ENCODE measurements at regions not wholly inside any gene's neighbourhood (a gene's known extent, or its start where the extent isn't known, plus 50 kb on each side); places are given as distances from the start of the nearest gene placed in this dataset.

- WGBS (ENCODE audit: missing lambda C conversion rate) = 57% methylated on average over 3 of the region's 3 CpGs
- no peaks in the 10 kb centered on the region for H3K4me1 ChIP-seq
- no peak overlapping the region for H3K4me2 ChIP-seq
- H3K27ac ChIP-seq = no peak overlapping the region
- ChIA-PET CTCF (no interaction called here), POLR2A (no interaction called here)
- DNase-seq (ENCODE audit: low read depth in 1 of 2, low spot score in 1 of 2) = no peak
- H3K9me3 ChIP-seq = no peaks in the 10 kb centered on the region
- ATAC-seq = no peak
- TF ChIP-seq CEBPB (IDR thresholded peaks at IDR 0.05) = no peak
- no peak for TF ChIP-seq RNF2 (IDR thresholded peaks at IDR 0.05; ENCODE audit: borderline replicate concordance, low read depth)
- TF ChIP-seq JUNB (IDR thresholded peaks at IDR 0.05) = no peak
- no peak for TF ChIP-seq ATOH8 (CRISPR knock-in tag; IDR thresholded peaks at IDR 0.05; ENCODE audit: low read depth)
- no peak overlapping the region for H3K4me3 ChIP-seq
- no peak for FAIRE-seq
Measured at GRCh38 chr2:175462246-175462645, 280.7 kb upstream of the ATP5MC3 start.

GRCh38 chr2:175461839-175462238 lies 280.3 kb upstream of the ATP5MC3 start:
- no peaks in the 10 kb centered on the region for H3K4me1 ChIP-seq
- no peak for DNase-seq (ENCODE audit: low read depth in 1 of 2, low spot score in 1 of 2)
- ChIA-PET POLR2A (no interaction called here), CTCF (no interaction called here)
- no peak overlapping the region for H3K27ac ChIP-seq
- TF ChIP-seq PHF8 (IDR thresholded peaks at IDR 0.05; ENCODE audit: borderline replicate concordance, low read depth) = no peak
- no peak for TF ChIP-seq PBX3 (IDR thresholded peaks at IDR 0.05)
- no peak for TF ChIP-seq NPAS2 (CRISPR knock-in tag; IDR thresholded peaks at IDR 0.05; ENCODE audit: borderline replicate concordance)
- TF ChIP-seq CTCF (IDR thresholded peaks at IDR 0.05) = no peak
- TF ChIP-seq CHD4 (IDR thresholded peaks at IDR 0.05; ENCODE audit: borderline replicate concordance) = no peak
- TF ChIP-seq RNF2 (IDR thresholded peaks at IDR 0.05; ENCODE audit: borderline replicate concordance, low read depth) = no peak
- no peak for TF ChIP-seq TP53 (CRISPR knock-in tag; IDR thresholded peaks at IDR 0.05)
- TF ChIP-seq, protein P1, sequence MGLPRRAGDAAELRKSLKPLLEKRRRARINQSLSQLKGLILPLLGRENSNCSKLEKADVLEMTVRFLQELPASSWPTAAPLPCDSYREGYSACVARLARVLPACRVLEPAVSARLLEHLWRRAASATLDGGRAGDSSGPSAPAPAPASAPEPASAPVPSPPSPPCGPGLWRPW (IDR thresholded peaks at IDR 0.05) = no peak
- no peak for TF ChIP-seq SREBF2 (IDR thresholded peaks at IDR 0.05)
- no peak for TF ChIP-seq HEYL (CRISPR knock-in tag; IDR thresholded peaks at IDR 0.05)
- no peak for TF ChIP-seq CEBPB (IDR thresholded peaks at IDR 0.05)
- TF ChIP-seq, protein P2, sequence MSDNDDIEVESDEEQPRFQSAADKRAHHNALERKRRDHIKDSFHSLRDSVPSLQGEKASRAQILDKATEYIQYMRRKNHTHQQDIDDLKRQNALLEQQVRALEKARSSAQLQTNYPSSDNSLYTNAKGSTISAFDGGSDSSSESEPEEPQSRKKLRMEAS (IDR thresholded peaks at IDR 0.05) = no peak
- TF ChIP-seq USF2 (IDR thresholded peaks at IDR 0.05) = no peak
- no peak for TF ChIP-seq RAD21 (conservative IDR thresholded peaks at IDR 0.05 in 1 of 2, IDR thresholded peaks at IDR 0.05 in 1 of 2)
- TF ChIP-seq EHF (CRISPR knock-in tag; IDR thresholded peaks at IDR 0.05) = no peak
- no peak for TF ChIP-seq EHMT2 (IDR thresholded peaks at IDR 0.05; ENCODE audit: low read depth)
- TF ChIP-seq EP300 (IDR thresholded peaks at IDR 0.05) = no peak
- ATAC-seq = no peak
- 59% methylated on average over 5 of the region's 5 CpGs for WGBS (ENCODE audit: missing lambda C conversion rate)
- no peak for FAIRE-seq
- H3K4me2 ChIP-seq = no peak overlapping the region
- H3K9me3 ChIP-seq = no peaks in the 10 kb centered on the region
- no peak overlapping the region for H3K4me3 ChIP-seq
